ENCODE measurements at regions not wholly inside any gene's neighbourhood (a gene's known extent, or its start where the extent isn't known, plus 50 kb on each side); places are given as distances from the start of the nearest gene placed in this dataset.

GRCh38 chr14:21749306-21749868, 75.8 kb upstream of the OR4E1 start:
- TF ChIP-seq CTCF (conservative IDR thresholded peaks at IDR 0.05) (no peak), ZFX (IDR thresholded peaks at IDR 0.05) (no peak)

Measured in C4-2B (cell line).